KMS-11 (cell line): ENCODE measurements at regions not wholly inside any gene's neighbourhood (a gene's known extent, or its start where the extent isn't known, plus 50 kb on each side); places are given as distances from the start of the nearest gene placed in this dataset.

Experiments
- H2AFZ ChIP-seq: fragments of 200-600 bp; sonication (generic); 2 replicates; pipeline ENCODE4 v1.6.1; 2016; ENCODE audit warnings: antibody characterized with exemption, mixed run types, low read depth
- H3K27ac ChIP-seq: fragments of 200-600 bp; sonication (generic); 2 replicates; pipeline ENCODE4 v1.6.1; 2016; ENCODE audit warnings: mild to moderate bottlenecking, mixed run types
- H3K27me3 ChIP-seq: fragments of 200-600 bp; sonication (generic); 2 replicates; pipeline ENCODE4 v1.6.1; 2017; ENCODE audit warnings: mild to moderate bottlenecking, low read depth, mixed run types, moderate library complexity; ENCODE audit not compliant: insufficient read depth
- H3K36me3 ChIP-seq: fragments of 200-600 bp; sonication (generic); 2 replicates; pipeline ENCODE4 v1.6.1; 2017; ENCODE audit warnings: mild to moderate bottlenecking, mixed run types; ENCODE audit not compliant: insufficient read depth
- H3K4me1 ChIP-seq: fragments of 200-600 bp; sonication (generic); 2 replicates; pipeline ENCODE4 v1.6.1; 2016; ENCODE audit warnings: mild to moderate bottlenecking, low read depth, mixed run types; ENCODE audit not compliant: poor library complexity, severe bottlenecking
- H3K4me2 ChIP-seq: fragments of 200-600 bp; sonication (generic); 2 replicates; pipeline ENCODE4 v1.7.0; 2016; ENCODE audit warnings: mild to moderate bottlenecking, mixed run types
- H3K4me3 ChIP-seq: fragments of 200-600 bp; sonication (generic); IDR thresholded peaks from 2 replicates; pipeline ENCODE4 v1.6.1; 2017; ENCODE audit warnings: low read depth, low read length, mixed read lengths; ENCODE audit not compliant: insufficient read depth
- H3K79me2 ChIP-seq: fragments of 200-600 bp; sonication (generic); 2 replicates; pipeline ENCODE4 v1.6.1; 2016; ENCODE audit warnings: low read depth, mixed run types; ENCODE audit not compliant: insufficient read depth
- H3K9ac ChIP-seq: fragments of 200-600 bp; sonication (generic); 2 replicates; pipeline ENCODE4 v1.6.1; 2016; ENCODE audit warnings: mild to moderate bottlenecking, mixed run types
- H4K20me1 ChIP-seq: fragments of 200-600 bp; sonication (generic); 2 replicates; pipeline ENCODE4 v1.6.1; 2016; ENCODE audit warnings: mild to moderate bottlenecking, mixed run types; ENCODE audit not compliant: insufficient read depth
- TF ChIP-seq, protein P1 (sequence below): fragments of 200-600 bp; sonication (generic); conservative IDR thresholded peaks from 2 replicates; pipeline ENCODE4 v1.6.1; 2017; ENCODE audit warnings: low read depth, mild to moderate bottlenecking, antibody characterized with exemption, low read length, moderate library complexity, mixed read lengths

DNA sequence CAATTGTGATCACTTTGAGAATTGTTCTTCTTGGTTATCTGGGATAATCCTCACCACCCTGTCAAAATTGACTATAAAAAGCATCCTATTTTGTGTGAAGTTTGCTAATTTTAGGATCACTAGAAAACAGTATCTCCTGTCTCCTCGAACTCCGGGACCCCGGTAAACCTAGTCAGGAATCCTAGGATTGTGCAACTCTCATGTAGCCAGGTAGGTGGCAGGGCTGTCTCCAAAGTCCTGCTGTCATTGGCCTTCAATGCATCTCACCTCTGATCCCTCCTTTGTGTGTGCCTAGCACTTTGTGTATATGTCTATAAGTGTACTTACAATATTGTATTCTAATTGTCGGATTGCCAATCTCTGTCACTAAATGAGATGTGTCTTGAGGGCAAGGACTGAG is 1564.8 kb downstream of the RPA4 start:
- H3K27me3 ChIP-seq = no peaks in the 10 kb centered on the region
- H4K20me1 ChIP-seq = no peaks in the 10 kb centered on the region
- no peak overlapping the region for H3K9ac ChIP-seq
- TF ChIP-seq, protein P1, sequence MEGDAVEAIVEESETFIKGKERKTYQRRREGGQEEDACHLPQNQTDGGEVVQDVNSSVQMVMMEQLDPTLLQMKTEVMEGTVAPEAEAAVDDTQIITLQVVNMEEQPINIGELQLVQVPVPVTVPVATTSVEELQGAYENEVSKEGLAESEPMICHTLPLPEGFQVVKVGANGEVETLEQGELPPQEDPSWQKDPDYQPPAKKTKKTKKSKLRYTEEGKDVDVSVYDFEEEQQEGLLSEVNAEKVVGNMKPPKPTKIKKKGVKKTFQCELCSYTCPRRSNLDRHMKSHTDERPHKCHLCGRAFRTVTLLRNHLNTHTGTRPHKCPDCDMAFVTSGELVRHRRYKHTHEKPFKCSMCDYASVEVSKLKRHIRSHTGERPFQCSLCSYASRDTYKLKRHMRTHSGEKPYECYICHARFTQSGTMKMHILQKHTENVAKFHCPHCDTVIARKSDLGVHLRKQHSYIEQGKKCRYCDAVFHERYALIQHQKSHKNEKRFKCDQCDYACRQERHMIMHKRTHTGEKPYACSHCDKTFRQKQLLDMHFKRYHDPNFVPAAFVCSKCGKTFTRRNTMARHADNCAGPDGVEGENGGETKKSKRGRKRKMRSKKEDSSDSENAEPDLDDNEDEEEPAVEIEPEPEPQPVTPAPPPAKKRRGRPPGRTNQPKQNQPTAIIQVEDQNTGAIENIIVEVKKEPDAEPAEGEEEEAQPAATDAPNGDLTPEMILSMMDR = no peak
- H3K4me1 ChIP-seq = no peaks in the 10 kb centered on the region
- H3K36me3 ChIP-seq = no peaks in the 10 kb centered on the region
- H3K4me3 ChIP-seq = no peak overlapping the region
- no peak overlapping the region for H3K4me2 ChIP-seq
- H2AFZ ChIP-seq = no peak overlapping the region
- H3K27ac ChIP-seq = no peak overlapping the region
- no peaks in the 10 kb centered on the region for H3K79me2 ChIP-seq

DNA sequence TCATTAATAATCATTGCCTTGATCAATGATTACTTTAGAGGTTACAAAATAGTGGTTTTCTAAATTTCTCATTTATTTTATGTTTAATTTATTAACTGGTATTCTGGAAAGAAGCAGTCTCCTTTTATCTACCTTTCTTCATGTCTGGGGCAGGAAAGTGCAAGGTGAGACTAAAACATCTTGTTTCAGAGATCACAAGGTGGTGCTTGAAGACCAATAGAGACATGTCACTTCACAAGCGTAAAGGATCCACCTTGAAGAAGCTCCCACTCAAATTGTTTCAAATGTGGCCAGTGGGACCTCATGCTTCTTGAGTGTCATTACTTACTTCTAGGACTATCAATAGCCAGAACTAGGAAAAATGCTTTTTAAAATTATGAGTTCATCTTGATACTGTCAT is 1568.7 kb downstream of the RPA4 start:
- H4K20me1 ChIP-seq = no peaks in the 10 kb centered on the region
- no peak overlapping the region for H2AFZ ChIP-seq
- H3K27ac ChIP-seq = no peak overlapping the region
- no peaks in the 10 kb centered on the region for H3K4me1 ChIP-seq
- no peak overlapping the region for H3K4me2 ChIP-seq
- no peaks in the 10 kb centered on the region for H3K36me3 ChIP-seq
- no peak overlapping the region for H3K9ac ChIP-seq
- no peak overlapping the region for H3K4me3 ChIP-seq
- TF ChIP-seq, protein P1 = no peak
- no peaks in the 10 kb centered on the region for H3K27me3 ChIP-seq
- H3K79me2 ChIP-seq = no peaks in the 10 kb centered on the region

DNA sequence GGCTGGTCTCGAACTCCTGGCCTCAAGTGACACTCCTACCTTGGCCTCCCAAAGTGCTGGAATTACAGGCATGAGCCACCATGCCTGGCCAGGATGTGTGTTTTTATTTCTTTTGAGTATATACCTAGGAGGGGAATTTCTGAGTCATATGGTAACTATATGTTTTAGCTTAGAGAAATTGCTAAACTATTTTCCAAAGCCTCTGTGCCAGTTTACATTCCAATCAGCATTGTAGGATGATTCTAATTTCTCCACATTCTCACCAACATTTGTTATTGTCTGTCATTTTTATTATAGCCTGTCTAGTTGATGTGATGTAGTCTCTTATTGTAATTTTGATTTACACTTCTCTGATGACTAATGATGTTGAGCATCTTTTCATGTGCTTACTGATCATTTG is 1576.0 kb downstream of the RPA4 start:
- H3K4me1 ChIP-seq = no peaks in the 10 kb centered on the region
- no peak overlapping the region for H3K9ac ChIP-seq
- no peaks in the 10 kb centered on the region for H3K27me3 ChIP-seq
- TF ChIP-seq, protein P1 = no peak
- H4K20me1 ChIP-seq = no peaks in the 10 kb centered on the region
- H2AFZ ChIP-seq = no peak overlapping the region
- H3K79me2 ChIP-seq = no peaks in the 10 kb centered on the region
- H3K36me3 ChIP-seq = no peaks in the 10 kb centered on the region
- H3K4me3 ChIP-seq = no peak overlapping the region
- no peak overlapping the region for H3K4me2 ChIP-seq
- H3K27ac ChIP-seq = no peak overlapping the region

DNA sequence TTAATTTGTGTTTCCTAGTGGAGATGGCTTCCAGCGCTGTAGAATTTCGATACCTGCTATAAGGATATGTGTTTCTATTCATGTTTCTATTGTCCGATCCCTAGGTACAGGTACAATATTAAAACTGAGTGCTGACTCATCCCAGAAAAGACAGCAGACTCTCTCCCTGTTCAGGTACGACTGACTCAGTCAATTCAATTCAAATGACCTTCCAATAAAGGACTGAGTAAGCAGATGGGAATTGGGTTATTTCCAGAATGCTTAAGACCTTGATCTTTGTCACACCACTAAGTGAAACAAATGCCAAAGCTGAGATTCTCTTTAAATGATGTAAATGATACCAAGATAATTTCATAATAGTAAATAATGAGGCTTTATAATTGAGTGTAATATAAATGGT is 1596.9 kb downstream of the RPA4 start:
- Histone ChIP-seq H3K27ac (no peak overlapping the region), H3K79me2 (no peaks in the 10 kb centered on the region), H3K4me2 (no peak overlapping the region), H4K20me1 (no peaks in the 10 kb centered on the region), H3K9ac (no peak overlapping the region), H2AFZ (no peak overlapping the region), H3K4me1 (no peaks in the 10 kb centered on the region), H3K27me3 (no peaks in the 10 kb centered on the region), H3K4me3 (no peak overlapping the region), H3K36me3 (no peaks in the 10 kb centered on the region)
- TF ChIP-seq, protein P1 = no peak

DNA sequence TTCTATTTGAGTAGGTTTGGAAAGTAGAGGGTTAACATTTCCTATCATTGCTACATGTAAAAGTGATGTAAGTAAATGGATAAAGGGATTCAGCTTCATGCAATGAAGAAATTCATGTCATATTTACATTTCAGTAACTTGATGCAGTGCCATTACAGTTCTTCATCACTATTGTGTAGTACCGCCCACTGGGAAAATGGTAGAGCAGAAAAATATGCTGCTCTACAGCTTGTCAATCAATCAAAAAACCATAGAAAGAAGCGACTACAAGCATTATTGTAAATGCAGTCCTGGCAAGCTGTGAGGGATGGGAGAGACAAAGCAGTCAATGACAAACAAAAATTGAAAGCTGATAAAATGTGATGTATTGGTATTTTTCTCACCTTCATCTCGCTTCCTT is 1597.9 kb downstream of the RPA4 start:
- TF ChIP-seq, protein P1 = no peak
- no peak overlapping the region for H3K4me2 ChIP-seq
- H3K4me1 ChIP-seq = no peaks in the 10 kb centered on the region
- H3K79me2 ChIP-seq = no peaks in the 10 kb centered on the region
- no peaks in the 10 kb centered on the region for H4K20me1 ChIP-seq
- H3K9ac ChIP-seq = no peak overlapping the region
- no peaks in the 10 kb centered on the region for H3K36me3 ChIP-seq
- no peaks in the 10 kb centered on the region for H3K27me3 ChIP-seq
- H3K27ac ChIP-seq = no peak overlapping the region
- no peak overlapping the region for H2AFZ ChIP-seq
- no peak overlapping the region for H3K4me3 ChIP-seq
